NB4 (cell line): ENCODE measurements at regions not wholly inside any gene's neighbourhood (a gene's known extent, or its start where the extent isn't known, plus 50 kb on each side); places are given as distances from the start of the nearest gene placed in this dataset.

Experiments used
- POLR2A ChIP-seq: IDR thresholded peaks from 2 replicates; pipeline ENCODE4 v1.6.1; 2011; ENCODE audit warnings: mild to moderate bottlenecking; ENCODE audit not compliant: insufficient read length; ENCODE audit errors: extremely low read depth
- TF ChIP-seq, protein P1 (sequence below): IDR thresholded peaks from one replicate; pipeline ENCODE4 v1.5.1; 2012; ENCODE audit warnings: low read depth, low read length
- TF ChIP-seq, protein P2 (sequence below): IDR thresholded peaks from 2 replicates; pipeline ENCODE4 v1.6.1; 2011; ENCODE audit warnings: low read depth, low read length

DNA sequence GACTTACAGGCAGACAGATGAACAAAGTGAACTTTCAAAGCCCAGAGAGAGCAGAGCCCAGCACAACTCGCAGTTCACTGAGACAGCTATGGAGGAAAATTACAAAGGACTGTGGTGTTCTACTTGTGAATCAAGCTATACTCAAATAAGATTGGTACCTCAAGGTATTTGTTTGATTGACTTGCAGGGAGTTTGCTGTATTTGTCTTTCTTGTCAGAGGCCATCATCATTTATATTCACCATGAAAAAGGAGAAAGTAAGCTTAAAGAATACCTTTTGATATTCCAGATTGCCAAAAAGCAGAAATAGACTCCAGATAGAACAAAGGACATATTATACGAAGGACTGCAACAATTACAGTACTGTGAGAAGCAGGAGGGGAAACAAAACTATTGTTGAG lies 1047.9 kb downstream of the RPA4 start:
- TF ChIP-seq, protein P1, sequence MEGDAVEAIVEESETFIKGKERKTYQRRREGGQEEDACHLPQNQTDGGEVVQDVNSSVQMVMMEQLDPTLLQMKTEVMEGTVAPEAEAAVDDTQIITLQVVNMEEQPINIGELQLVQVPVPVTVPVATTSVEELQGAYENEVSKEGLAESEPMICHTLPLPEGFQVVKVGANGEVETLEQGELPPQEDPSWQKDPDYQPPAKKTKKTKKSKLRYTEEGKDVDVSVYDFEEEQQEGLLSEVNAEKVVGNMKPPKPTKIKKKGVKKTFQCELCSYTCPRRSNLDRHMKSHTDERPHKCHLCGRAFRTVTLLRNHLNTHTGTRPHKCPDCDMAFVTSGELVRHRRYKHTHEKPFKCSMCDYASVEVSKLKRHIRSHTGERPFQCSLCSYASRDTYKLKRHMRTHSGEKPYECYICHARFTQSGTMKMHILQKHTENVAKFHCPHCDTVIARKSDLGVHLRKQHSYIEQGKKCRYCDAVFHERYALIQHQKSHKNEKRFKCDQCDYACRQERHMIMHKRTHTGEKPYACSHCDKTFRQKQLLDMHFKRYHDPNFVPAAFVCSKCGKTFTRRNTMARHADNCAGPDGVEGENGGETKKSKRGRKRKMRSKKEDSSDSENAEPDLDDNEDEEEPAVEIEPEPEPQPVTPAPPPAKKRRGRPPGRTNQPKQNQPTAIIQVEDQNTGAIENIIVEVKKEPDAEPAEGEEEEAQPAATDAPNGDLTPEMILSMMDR: no peak
- TF ChIP-seq POLR2A: no peak
- TF ChIP-seq, protein P2, sequence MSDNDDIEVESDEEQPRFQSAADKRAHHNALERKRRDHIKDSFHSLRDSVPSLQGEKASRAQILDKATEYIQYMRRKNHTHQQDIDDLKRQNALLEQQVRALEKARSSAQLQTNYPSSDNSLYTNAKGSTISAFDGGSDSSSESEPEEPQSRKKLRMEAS: no peak
